Sigmoid colon (tissue), 4 donors: ENCODE measurements at regions not wholly inside any gene's neighbourhood (a gene's known extent, or its start where the extent isn't known, plus 50 kb on each side); places are given as distances from the start of the nearest gene placed in this dataset.

Experiments
- EP300 ChIP-seq, 4 donors: sonication (generic); formaldehyde crosslinking; IDR thresholded peaks; one replicate each; pipeline ENCODE4 v1.6.1; 2017; ENCODE audit warnings: antibody characterized with exemption in 4 of 4
- POLR2A ChIP-seq, 2 donors: fragments of 450-650 bp; IDR thresholded peaks; one replicate each; pipeline ENCODE4 v1.6.1; 2016; ENCODE audit warnings: antibody characterized with exemption in 2 of 2, mild to moderate bottlenecking in 2 of 2, moderate library complexity in 2 of 2

DNA sequence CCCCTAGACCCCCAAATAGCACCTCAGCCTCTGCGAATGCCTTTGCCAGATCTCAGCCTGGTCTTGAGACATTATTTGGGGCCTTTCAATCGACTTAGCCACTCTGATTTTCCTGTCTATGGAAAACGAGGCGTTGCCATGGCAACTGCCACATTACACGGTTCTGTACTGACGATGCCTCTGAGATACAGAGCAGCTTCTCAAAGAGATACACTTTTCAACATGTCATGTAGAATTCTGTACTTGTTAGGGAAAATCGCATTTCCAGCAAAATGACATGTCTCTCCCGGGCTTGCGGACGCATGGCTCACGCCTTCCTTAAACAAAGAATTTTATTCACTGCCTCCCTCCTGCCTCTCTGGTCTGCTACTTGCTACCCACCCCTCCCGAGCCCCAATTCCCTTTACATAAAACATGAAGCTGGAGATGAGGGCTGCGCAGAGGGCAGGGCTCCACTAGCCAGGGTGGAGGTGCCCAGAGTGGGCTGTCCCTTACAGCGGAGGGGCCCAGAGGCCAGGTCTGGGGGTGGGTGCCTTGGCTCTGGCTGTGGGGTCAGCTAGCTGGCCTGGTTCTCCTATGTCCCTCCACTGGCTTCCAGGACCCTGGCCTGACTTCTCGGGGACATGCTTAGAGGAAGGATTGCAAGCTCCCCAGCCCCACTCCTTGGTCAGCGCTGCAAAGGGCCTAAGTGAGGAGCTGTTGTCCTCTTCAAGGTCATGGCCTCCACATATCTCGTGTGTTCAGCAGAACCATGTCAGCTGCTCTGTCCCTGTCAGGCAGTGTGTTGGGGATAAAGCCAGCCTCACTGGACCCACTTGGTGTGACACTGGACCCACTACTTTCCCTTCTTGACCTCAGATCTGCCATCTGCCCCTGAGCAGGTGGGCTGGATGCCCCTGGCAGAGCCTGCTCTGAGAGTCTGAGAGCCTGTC, 342.5 kb downstream of the RPS24 start:
- no peak for TF ChIP-seq EP300 (IDR thresholded peaks at IDR 0.05)
- no peak for TF ChIP-seq POLR2A (IDR thresholded peaks at IDR 0.05)
